ENCODE measurements at regions not wholly inside any gene's neighbourhood (a gene's known extent, or its start where the extent isn't known, plus 50 kb on each side); places are given as distances from the start of the nearest gene placed in this dataset.
A peak's percentile ranks its signal among the peaks of the same experiment; 100 is the strongest.

- Histone ChIP-seq H3K27ac (no peak overlapping the region), H3K4me1 (ENCODE audit: insufficient read depth) (no peaks in the 10 kb centered on the region), H3K79me2 (ENCODE audit: insufficient read depth) (no peaks in the 10 kb centered on the region), H3K9me2 (ENCODE audit: insufficient read depth) (no peaks in the 10 kb centered on the region), H3K9me3 (ENCODE audit: low read depth) (no peaks in the 10 kb centered on the region), H3K36me3 (ENCODE audit: low read depth) (no peaks in the 10 kb centered on the region), H3K9ac (no peak overlapping the region), H3K27me3 (replicated peaks; ENCODE audit: insufficient read depth) (no peaks in the 10 kb centered on the region), H3F3A (ENCODE audit: insufficient read depth) (no peaks in the 10 kb centered on the region), H4K20me1 (ENCODE audit: insufficient read depth) (no peaks in the 10 kb centered on the region), H3K4me3 (no peak overlapping the region), H2AFZ (no peak overlapping the region), H3K4me2 (ENCODE audit: unreplicated experiment) (no peak overlapping the region)
- WGBS, 2 experiments (ENCODE audit: low coverage in 1 of 2, low lambda C conversion rate in 2 of 2, missing lambda C conversion rate in 2 of 2): 53 to 57% methylated on average over 5 of the region's 5 CpGs
- in situ Hi-C loops (cut with MboI): no loop called here
- TF ChIP-seq EZH2phosphoT487 (IDR thresholded peaks at IDR 0.05; ENCODE audit: insufficient read depth, low read depth) (no peak), EZH2 (IDR thresholded peaks at IDR 0.05; ENCODE audit: insufficient read depth, poor library complexity, severe bottlenecking) (no peak)
- DNase-seq: peak; percentile 5
Observed at GRCh38 chr4:17284323-17285175, 227.3 kb downstream of the QDPR start.

GRCh38 chr4:17283832-17284231 lies 228.1 kb downstream of the QDPR start:
- Histone ChIP-seq H3K36me3 (ENCODE audit: low read depth) (no peaks in the 10 kb centered on the region), H3K27ac (no peak overlapping the region), H3K79me2 (ENCODE audit: insufficient read depth) (no peaks in the 10 kb centered on the region), H3F3A (ENCODE audit: insufficient read depth) (no peaks in the 10 kb centered on the region), H3K9me2 (ENCODE audit: insufficient read depth) (no peaks in the 10 kb centered on the region), H3K4me3 (no peak overlapping the region), H2AFZ (no peak overlapping the region), H4K20me1 (ENCODE audit: insufficient read depth) (no peaks in the 10 kb centered on the region), H3K9ac (no peak overlapping the region), H3K9me3 (ENCODE audit: low read depth) (no peaks in the 10 kb centered on the region), H3K4me1 (ENCODE audit: insufficient read depth) (no peaks in the 10 kb centered on the region), H3K4me2 (ENCODE audit: unreplicated experiment) (no peak overlapping the region), H3K27me3 (replicated peaks; ENCODE audit: insufficient read depth) (no peaks in the 10 kb centered on the region)
- no peak for DNase-seq
- TF ChIP-seq EZH2 (IDR thresholded peaks at IDR 0.05; ENCODE audit: insufficient read depth, poor library complexity, severe bottlenecking) (no peak), EZH2phosphoT487 (IDR thresholded peaks at IDR 0.05; ENCODE audit: insufficient read depth, low read depth) (no peak)
- in situ Hi-C loops (cut with MboI): no loop called here
- WGBS, 2 experiments (ENCODE audit: low coverage in 1 of 2, low lambda C conversion rate in 2 of 2, missing lambda C conversion rate in 2 of 2): 74 to 83% methylated on average over 4 of the region's 4 CpGs

GRCh38 chr4:17283251-17283650 lies 228.6 kb downstream of the QDPR start:
- H3K27ac ChIP-seq: no peak overlapping the region
- H4K20me1 ChIP-seq (ENCODE audit: insufficient read depth): no peaks in the 10 kb centered on the region
- no peak overlapping the region for H3K9ac ChIP-seq
- H3K36me3 ChIP-seq (ENCODE audit: low read depth): no peaks in the 10 kb centered on the region
- no peaks in the 10 kb centered on the region for H3F3A ChIP-seq (ENCODE audit: insufficient read depth)
- H3K4me1 ChIP-seq (ENCODE audit: insufficient read depth): no peaks in the 10 kb centered on the region
- no peaks in the 10 kb centered on the region for H3K79me2 ChIP-seq (ENCODE audit: insufficient read depth)
- no peak overlapping the region for H3K4me2 ChIP-seq (ENCODE audit: unreplicated experiment)
- no peaks in the 10 kb centered on the region for H3K27me3 ChIP-seq (replicated peaks; ENCODE audit: insufficient read depth)
- no peak for TF ChIP-seq EZH2 (IDR thresholded peaks at IDR 0.05; ENCODE audit: insufficient read depth, poor library complexity, severe bottlenecking)
- TF ChIP-seq EZH2phosphoT487 (IDR thresholded peaks at IDR 0.05; ENCODE audit: insufficient read depth, low read depth): no peak
- in situ Hi-C loops (cut with MboI): no loop called here
- H3K9me2 ChIP-seq (ENCODE audit: insufficient read depth): no peaks in the 10 kb centered on the region
- 84 to 90% methylated on average over 7 of the region's 7 CpGs for WGBS, 2 experiments (ENCODE audit: low coverage in 1 of 2, low lambda C conversion rate in 2 of 2, missing lambda C conversion rate in 2 of 2)
- H3K9me3 ChIP-seq (ENCODE audit: low read depth): no peaks in the 10 kb centered on the region
- no peak for DNase-seq
- no peak overlapping the region for H3K4me3 ChIP-seq
- no peak overlapping the region for H2AFZ ChIP-seq

GRCh38 chr4:17280261-17281018 lies 231.4 kb downstream of the QDPR start:
- H3K79me2 ChIP-seq (ENCODE audit: insufficient read depth): no peaks in the 10 kb centered on the region
- H3K4me3 ChIP-seq: no peak overlapping the region
- DNase-seq: no peak
- H3K27ac ChIP-seq: no peak overlapping the region
- no peaks in the 10 kb centered on the region for H3K36me3 ChIP-seq (ENCODE audit: low read depth)
- no peak overlapping the region for H2AFZ ChIP-seq
- no peaks in the 10 kb centered on the region for H3K27me3 ChIP-seq (replicated peaks; ENCODE audit: insufficient read depth)
- H4K20me1 ChIP-seq (ENCODE audit: insufficient read depth): no peaks in the 10 kb centered on the region
- H3F3A ChIP-seq (ENCODE audit: insufficient read depth): no peaks in the 10 kb centered on the region
- no peaks in the 10 kb centered on the region for H3K9me3 ChIP-seq (ENCODE audit: low read depth)
- 99 to 100% methylated on average over 6 of the region's 6 CpGs for WGBS, 2 experiments (ENCODE audit: low coverage in 1 of 2, low lambda C conversion rate in 2 of 2, missing lambda C conversion rate in 2 of 2)
- no peaks in the 10 kb centered on the region for H3K9me2 ChIP-seq (ENCODE audit: insufficient read depth)
- in situ Hi-C loops (cut with MboI): no loop called here
- peaks cover 10% of the 10 kb centered on the region for H3K4me1 ChIP-seq (ENCODE audit: insufficient read depth)
- TF ChIP-seq EZH2phosphoT487 (IDR thresholded peaks at IDR 0.05; ENCODE audit: insufficient read depth, low read depth) (no peak), EZH2 (IDR thresholded peaks at IDR 0.05; ENCODE audit: insufficient read depth, poor library complexity, severe bottlenecking) (no peak)
- no peak overlapping the region for H3K9ac ChIP-seq
- no peak overlapping the region for H3K4me2 ChIP-seq (ENCODE audit: unreplicated experiment)
